Islet precursor cell (in vitro differentiated cells): ENCODE measurements at regions not wholly inside any gene's neighbourhood (a gene's known extent, or its start where the extent isn't known, plus 50 kb on each side); places are given as distances from the start of the nearest gene placed in this dataset.
"Not testable (repeated sequence)": the region's sequence is repeated elsewhere in the genome, so short reads cannot be mapped to it uniquely, and the experiment has no call there.

Experiments used
- DNase-seq: peaks from one replicate; pipeline ENCODE4 v3.0.0-alpha.2; 2018

DNA sequence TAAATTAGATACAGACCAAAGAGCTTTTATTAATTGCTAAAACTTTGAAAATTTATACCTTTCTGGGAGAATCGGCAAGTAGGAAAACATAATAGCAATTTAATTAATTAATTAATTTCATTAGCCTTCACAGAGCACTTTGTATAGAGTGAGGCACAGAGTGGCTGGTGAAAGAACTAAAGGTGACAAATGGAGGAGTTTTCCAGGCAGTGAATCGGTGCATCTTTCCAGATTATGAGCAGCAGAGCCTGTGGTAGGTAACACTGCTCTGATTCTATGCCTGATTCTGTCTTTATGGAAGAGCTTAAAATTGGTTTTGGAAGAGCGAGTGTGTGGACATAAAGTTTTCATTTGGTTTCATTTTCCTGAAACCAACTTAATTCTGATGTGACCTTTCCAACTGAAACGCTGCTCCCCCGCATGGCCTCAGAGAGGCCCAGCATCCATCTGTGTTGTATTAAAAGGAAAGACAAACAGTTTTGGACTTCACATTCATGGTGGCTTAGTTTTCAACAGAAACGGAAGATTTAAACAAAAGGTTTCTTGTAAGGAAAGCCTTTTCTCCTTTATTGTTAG is 188.9 kb upstream of the RPS23 start:
- DNase-seq = no peak

GRCh38 chr5:82465235-82465634 is 187.1 kb upstream of the RPS23 start:
- no peak for DNase-seq

GRCh38 chr5:82459626-82460025 is 181.5 kb upstream of the RPS23 start:
- no peak for DNase-seq

DNA sequence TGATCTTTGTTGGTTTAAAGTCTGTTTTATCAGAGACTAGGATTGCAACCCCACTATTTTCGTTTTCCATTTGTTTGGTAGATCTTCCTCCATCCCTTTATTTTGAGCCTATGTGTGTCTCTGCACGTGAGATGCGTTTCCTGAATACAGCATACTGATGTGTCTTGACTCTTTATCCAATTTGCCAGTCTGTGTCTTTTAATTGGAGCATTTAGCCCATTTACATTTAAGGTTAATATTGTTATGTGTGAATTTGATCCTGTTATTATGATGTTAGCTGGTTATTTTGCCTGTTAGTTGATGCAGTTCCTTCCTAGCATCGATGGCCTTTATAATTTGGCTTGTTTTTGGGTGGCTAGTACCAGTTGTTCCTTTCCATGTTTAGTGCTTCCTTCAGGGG is 177.2 kb upstream of the RPS23 start:
- not testable (repeated sequence) for DNase-seq

GRCh38 chr5:82448374-82448773 is 170.2 kb upstream of the RPS23 start:
- no peak for DNase-seq

DNA sequence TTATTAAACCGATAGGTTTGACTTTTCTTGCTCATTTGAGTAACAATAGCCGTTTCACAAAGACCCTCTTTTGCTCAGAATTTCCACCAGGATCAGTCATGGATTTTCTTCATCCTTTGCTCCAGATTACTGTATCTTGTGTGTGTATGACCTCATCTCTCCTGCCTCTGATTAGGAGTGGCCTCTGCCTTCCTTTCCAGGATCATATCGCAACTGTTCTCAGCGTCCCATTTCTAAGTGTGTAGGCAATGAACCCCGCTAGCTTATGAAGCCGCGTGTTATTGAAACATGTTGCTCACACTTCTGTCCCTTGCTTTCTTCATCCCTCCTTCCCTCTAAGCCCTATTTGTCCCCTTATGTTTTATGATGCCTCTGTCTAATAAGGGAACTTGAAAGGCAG is 169.8 kb upstream of the RPS23 start:
- no peak for DNase-seq

- DNase-seq = no peak
Measured at GRCh38 chr5:82446809-82447208, 168.7 kb upstream of the RPS23 start.

DNA sequence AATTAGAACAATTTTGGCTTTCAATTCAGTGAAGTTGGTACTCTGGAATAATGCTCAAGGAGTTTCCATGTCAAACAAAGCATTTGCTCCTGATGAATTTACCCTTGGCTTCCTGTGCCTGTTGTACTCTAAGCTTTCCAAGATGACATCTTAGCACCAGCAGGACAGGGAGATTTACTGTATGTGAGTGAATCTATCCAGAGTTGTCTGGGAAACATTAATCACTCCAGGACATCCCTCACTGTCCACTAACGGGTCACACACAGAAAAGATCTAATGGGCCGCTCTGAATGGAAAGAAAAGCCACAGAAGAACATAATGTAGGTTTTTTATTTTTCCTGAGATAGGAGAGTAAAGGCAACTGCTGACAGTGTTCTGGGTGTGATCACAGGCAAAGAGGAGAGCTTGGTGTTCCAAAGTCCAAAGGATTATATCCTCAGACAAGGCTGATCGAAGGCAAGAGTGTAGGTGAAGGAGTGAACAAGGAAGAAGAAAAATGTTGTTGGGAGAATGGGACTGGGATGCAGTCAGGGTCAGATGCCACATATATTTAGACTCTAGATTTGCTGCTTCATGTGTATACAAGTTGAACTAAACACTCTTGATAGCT is 167.7 kb upstream of the RPS23 start:
- no peak for DNase-seq

DNA sequence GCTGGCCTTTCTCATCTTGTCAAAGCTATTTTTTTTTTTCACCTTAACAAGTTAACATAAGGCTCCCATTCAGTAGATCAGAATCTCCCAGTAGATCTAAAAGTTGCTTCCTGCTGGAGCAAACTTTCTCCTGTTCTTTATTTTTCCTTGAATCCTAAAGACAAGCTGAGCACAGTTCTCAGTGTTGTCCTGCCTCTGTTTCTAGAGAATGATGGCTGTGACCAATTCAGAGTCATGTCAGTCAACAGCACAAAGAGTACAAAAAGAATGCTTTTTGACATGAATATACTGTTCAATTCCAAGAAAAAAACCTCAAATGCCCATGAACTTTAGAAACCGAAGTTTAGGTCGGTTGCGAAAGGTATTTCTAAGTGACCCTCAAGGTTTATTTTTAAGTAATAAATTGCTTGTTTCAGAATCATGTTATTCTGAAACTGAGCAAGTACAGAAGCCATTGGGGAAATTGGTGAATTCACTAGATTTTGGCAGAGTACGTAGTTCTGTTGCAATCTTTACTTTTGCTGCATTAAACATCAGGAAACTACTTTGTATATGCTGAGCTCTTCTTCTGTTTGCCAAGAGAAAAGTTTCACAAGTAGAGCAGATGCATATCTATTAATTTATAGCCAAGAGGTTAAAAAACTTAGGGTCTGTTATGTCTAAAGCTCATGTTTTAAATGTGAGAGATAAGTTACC is 161.7 kb upstream of the RPS23 start:
- DNase-seq = no peak

- DNase-seq = not testable (repeated sequence)
Measured at GRCh38 chr5:82437565-82437964, 159.4 kb upstream of the RPS23 start.

- DNase-seq = no peak
Measured at GRCh38 chr5:82436291-82436690, 158.1 kb upstream of the RPS23 start.

- not testable (repeated sequence) for DNase-seq
Measured at GRCh38 chr5:82434696-82435660, 156.8 kb upstream of the RPS23 start.

DNA sequence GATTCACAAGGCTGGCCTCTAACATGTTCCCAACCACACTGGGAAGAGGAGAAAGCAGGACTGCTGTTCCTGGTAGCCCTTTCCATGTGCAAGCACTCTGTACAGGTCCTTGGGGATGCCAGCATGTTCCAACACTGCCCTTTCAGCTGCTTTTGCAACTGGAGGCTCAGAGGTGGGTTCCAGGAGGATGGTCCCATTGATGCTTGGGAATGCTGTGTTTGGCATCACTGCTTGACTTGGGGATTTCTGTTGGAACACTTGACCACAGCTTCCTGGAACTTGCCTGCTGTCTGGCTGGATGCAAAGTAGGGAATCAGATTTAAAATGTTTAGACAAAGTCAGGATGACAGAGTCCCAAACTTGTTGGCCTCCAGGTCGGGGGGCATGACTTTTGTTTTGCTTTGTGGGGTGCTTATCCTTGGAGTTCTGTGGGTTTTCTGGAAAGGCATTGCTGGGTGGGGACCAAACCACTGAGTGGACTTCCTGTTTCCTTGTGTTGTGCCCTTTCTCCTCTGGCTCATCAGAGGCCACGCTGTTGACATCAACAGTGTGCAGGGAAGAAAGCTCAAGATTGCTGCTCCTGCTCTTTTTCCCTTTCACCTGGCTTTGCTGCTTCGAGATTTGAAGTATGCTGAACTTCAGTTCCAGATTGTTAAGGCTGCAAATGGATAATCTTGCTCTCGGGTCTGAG is 148.5 kb upstream of the RPS23 start:
- no peak for DNase-seq

DNA sequence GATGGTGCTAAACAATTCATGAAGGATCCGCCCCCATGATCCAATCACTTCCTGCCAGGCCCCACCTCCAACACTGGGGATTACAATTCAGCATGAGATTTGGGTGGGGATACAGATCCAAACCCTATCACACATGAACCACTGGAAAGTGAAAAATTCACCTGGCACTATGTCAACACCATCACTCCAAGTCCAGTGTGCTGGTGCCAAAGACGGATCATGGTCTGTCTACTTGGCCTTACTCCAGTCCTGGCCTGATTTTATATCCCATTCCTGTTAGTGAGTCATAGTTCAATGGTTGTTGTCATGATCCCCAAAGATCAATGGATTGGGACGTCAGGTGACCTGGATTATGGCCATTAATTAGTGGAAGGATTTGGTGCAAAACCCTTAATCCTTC is 147.4 kb upstream of the RPS23 start:
- DNase-seq = no peak

- DNase-seq = no peak
Measured at GRCh38 chr5:82424211-82424610, 146.1 kb upstream of the RPS23 start.

DNA sequence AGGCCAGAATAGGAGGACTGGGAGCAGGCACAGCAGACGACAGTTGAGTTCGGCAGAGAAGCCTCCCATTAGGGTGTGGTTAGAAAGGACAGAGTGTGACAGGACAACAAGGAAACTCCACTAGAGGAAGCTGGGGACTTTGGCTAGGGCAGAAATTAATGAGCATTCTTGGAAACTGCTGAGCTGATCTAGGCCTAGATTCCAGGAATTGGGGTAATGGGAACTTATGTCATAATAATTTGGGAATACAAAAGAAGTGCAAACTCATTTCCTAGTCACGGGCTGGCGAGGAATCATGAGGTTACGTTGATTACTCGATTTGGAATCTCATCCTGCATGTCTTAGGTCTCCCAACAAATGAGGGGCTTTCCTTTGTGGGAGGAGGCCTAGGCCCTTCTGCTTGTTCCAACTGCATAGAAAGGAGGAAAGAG is 144.6 kb upstream of the RPS23 start:
- no peak for DNase-seq

GRCh38 chr5:82422001-82422740 is 144.0 kb upstream of the RPS23 start:
- no peak for DNase-seq

GRCh38 chr5:82421119-82421518 is 143.0 kb upstream of the RPS23 start:
- no peak for DNase-seq

- not testable (repeated sequence) for DNase-seq
Measured at GRCh38 chr5:82420524-82420923, 142.4 kb upstream of the RPS23 start.

GRCh38 chr5:82419559-82420332 is 141.6 kb upstream of the RPS23 start:
- no peak for DNase-seq

DNA sequence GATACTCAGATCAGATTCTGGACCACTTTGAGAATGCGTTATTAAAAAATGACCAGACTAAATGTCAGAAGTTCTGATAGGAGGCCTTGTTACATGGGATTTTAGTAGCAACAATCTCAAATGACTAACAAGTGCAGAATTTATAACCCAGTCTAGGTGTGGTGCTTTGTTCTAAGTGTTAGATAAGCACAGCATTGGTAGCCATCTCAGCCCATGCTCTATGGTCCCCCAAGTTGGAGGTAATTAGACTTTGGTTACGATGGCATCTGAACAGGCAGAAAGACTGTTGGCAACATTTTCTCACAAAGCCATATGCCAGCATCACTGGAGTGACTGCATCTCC is 140.4 kb upstream of the RPS23 start:
- DNase-seq = no peak
